ENCODE measurements at regions not wholly inside any gene's neighbourhood (a gene's known extent, or its start where the extent isn't known, plus 50 kb on each side); places are given as distances from the start of the nearest gene placed in this dataset.

GRCh38 chr4:34279011-34279410 is 1965.3 kb downstream of the ARAP2 start:
- CTCF ChIA-PET: no interaction called here

GRCh38 chr4:34280131-34280530 is 1964.2 kb downstream of the ARAP2 start:
- no peak for DNase-seq (ENCODE audit: extremely low spot score)
- POLR2A ChIA-PET: no interaction called here
- CTCF ChIA-PET: interaction anchor here (1.1 kb wide), 1 partner anchor 11 kb away, joined by 3 read pairs; no protein-coding TSS in a partner anchor
- no peak for TF ChIP-seq CTCF (IDR thresholded peaks at IDR 0.05; ENCODE audit: control extremely low read depth, extremely low read depth, low read depth, missing control alignments)

More at GRCh38 chr4:34279011-34279410, 1965.3 kb downstream of the ARAP2 start:
- POLR2A ChIA-PET: no interaction called here
- no peak for TF ChIP-seq CTCF (IDR thresholded peaks at IDR 0.05; ENCODE audit: control extremely low read depth, extremely low read depth, low read depth, missing control alignments)
- DNase-seq (ENCODE audit: extremely low spot score): no peak

- POLR2A ChIA-PET: no interaction called here
- no peak for DNase-seq (ENCODE audit: extremely low spot score)
These were observed 1962.5 kb downstream of the ARAP2 start for GRCh38 chr4:34281826-34282225.

GRCh38 chr4:34289489-34289888 is 1954.8 kb downstream of the ARAP2 start:
- POLR2A ChIA-PET: no interaction called here
- CTCF ChIA-PET: no interaction called here
- DNase-seq (ENCODE audit: extremely low spot score): no peak
- TF ChIP-seq CTCF (IDR thresholded peaks at IDR 0.05; ENCODE audit: control extremely low read depth, extremely low read depth, low read depth, missing control alignments): no peak

More at GRCh38 chr4:34281826-34282225, 1962.5 kb downstream of the ARAP2 start:
- CTCF ChIA-PET: no interaction called here
- TF ChIP-seq CTCF (IDR thresholded peaks at IDR 0.05; ENCODE audit: control extremely low read depth, extremely low read depth, low read depth, missing control alignments): no peak

- TF ChIP-seq CTCF (IDR thresholded peaks at IDR 0.05; ENCODE audit: control extremely low read depth, extremely low read depth, low read depth, missing control alignments): no peak
- POLR2A ChIA-PET: no interaction called here
- DNase-seq (ENCODE audit: extremely low spot score): no peak
- CTCF ChIA-PET: no interaction called here
These were observed 1954.4 kb downstream of the ARAP2 start for GRCh38 chr4:34289962-34290361.

- TF ChIP-seq CTCF (IDR thresholded peaks at IDR 0.05; ENCODE audit: control extremely low read depth, extremely low read depth, low read depth, missing control alignments): no peak
- DNase-seq (ENCODE audit: extremely low spot score): no peak
- CTCF ChIA-PET: interaction anchor here (1.0 kb wide), 1 partner anchor 15 kb away, joined by 3 read pairs; no protein-coding TSS in a partner anchor
- POLR2A ChIA-PET: no interaction called here
These were observed 1950.9 kb downstream of the ARAP2 start for GRCh38 chr4:34293459-34293858.
